ENCODE measurements at regions not wholly inside any gene's neighbourhood (a gene's known extent, or its start where the extent isn't known, plus 50 kb on each side); places are given as distances from the start of the nearest gene placed in this dataset.

DNA sequence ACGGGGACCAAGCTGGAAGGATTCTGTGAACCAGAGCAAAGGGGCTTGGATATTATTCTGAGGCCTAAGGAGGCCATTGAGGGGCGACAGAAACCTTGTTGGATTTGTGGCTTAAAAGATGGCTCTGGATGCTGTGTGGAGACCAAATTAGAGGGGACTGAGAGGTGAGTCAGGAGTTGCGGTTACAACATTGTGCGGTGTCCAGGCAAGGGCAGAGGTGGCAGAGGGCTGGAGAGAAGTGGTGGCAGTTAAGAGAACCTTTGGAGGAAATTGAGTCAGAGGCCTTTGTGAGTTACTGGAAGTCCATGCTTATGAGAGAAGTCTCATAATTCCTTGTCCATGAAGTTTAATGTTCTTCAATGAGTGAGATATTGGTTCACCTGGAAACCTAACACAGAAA, 143.2 kb downstream of the FAM43A start:
- DNase-seq: no peak
- Histone ChIP-seq H3K4me3 (no peak overlapping the region), H3K27me3 (no peaks in the 10 kb centered on the region), H3K36me3 (no peaks in the 10 kb centered on the region), H3K27ac (no peak overlapping the region), H3K4me1 (peaks cover 4 to 21% (median 17%) of the 10 kb centered on the region in 9 donors), H3K9me3 (no peaks in the 10 kb centered on the region)
- no peak for ATAC-seq
- TF ChIP-seq, protein P1, sequence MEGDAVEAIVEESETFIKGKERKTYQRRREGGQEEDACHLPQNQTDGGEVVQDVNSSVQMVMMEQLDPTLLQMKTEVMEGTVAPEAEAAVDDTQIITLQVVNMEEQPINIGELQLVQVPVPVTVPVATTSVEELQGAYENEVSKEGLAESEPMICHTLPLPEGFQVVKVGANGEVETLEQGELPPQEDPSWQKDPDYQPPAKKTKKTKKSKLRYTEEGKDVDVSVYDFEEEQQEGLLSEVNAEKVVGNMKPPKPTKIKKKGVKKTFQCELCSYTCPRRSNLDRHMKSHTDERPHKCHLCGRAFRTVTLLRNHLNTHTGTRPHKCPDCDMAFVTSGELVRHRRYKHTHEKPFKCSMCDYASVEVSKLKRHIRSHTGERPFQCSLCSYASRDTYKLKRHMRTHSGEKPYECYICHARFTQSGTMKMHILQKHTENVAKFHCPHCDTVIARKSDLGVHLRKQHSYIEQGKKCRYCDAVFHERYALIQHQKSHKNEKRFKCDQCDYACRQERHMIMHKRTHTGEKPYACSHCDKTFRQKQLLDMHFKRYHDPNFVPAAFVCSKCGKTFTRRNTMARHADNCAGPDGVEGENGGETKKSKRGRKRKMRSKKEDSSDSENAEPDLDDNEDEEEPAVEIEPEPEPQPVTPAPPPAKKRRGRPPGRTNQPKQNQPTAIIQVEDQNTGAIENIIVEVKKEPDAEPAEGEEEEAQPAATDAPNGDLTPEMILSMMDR (IDR thresholded peaks at IDR 0.05): no peak
- WGBS, 2 donors: 90 to 98% methylated on average over 4 of the region's 4 CpGs
- intact Hi-C loops (cut with DNase I): no loop called here

DNA sequence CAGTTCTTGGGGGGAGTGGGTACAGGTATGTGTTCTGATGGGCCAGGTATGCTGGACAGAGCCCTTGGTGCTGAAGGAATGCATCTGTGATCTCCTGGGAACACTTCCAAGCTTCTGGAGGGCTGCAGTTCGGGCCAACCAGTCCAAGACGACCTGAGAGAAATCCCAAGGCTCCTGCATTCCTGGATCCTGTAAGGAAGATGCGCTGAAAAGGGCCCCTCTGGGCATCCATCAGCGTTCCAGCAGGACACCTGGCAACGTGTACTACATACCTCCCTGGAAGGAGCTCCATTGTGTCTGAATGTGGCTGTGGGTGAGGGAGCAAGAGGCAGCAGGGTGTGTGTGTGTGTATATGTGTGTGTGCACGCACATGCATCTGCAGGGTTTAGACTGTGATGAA, 144.7 kb downstream of the FAM43A start:
- Histone ChIP-seq H3K4me1 (peaks cover 1 to 7% (median 3%) of the 10 kb centered on the region in 9 donors), H3K36me3 (no peaks in the 10 kb centered on the region), H3K4me3 (no peak overlapping the region), H3K27me3 (no peaks in the 10 kb centered on the region), H3K27ac (no peak overlapping the region), H3K9me3 (no peaks in the 10 kb centered on the region)
- 71 to 74% methylated on average over 6 of the region's 6 CpGs for WGBS, 2 donors
- DNase-seq (no peak), ATAC-seq (no peak)
- intact Hi-C loops (cut with DNase I): no loop called here
- TF ChIP-seq, protein P1 (IDR thresholded peaks at IDR 0.05): no peak

DNA sequence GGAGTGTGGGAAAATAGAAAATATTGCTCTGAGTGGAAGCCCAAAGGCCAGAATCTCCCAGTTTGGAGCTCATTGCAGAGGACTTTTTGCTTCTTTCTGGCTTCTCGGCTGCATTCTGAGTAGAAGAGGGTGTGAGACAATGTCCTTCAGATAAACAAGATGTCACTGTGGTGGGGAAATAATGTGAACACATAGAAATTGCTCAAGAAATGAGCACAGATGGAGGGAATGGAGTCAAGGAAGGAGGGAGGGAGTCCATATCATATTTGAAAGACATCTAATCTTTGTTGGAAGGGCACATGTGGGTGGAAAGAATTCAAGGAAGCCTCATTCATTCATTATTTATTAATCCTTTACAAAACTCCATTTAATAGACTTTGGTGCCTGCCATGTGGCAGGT, 145.3 kb downstream of the FAM43A start:
- ATAC-seq: no peak
- TF ChIP-seq, protein P1 (IDR thresholded peaks at IDR 0.05): no peak
- intact Hi-C loops (cut with DNase I): no loop called here
- DNase-seq: no peak
- Histone ChIP-seq H3K9me3 (no peaks in the 10 kb centered on the region), H3K36me3 (no peaks in the 10 kb centered on the region), H3K27me3 (no peaks in the 10 kb centered on the region), H3K4me3 (no peak overlapping the region), H3K27ac (no peak overlapping the region), H3K4me1 (peaks cover 0 to 1% (median 0%) of the 10 kb centered on the region in 9 donors)
- 96 to 97% methylated on average over 1 of the region's 1 CpG for WGBS, 2 donors

DNA sequence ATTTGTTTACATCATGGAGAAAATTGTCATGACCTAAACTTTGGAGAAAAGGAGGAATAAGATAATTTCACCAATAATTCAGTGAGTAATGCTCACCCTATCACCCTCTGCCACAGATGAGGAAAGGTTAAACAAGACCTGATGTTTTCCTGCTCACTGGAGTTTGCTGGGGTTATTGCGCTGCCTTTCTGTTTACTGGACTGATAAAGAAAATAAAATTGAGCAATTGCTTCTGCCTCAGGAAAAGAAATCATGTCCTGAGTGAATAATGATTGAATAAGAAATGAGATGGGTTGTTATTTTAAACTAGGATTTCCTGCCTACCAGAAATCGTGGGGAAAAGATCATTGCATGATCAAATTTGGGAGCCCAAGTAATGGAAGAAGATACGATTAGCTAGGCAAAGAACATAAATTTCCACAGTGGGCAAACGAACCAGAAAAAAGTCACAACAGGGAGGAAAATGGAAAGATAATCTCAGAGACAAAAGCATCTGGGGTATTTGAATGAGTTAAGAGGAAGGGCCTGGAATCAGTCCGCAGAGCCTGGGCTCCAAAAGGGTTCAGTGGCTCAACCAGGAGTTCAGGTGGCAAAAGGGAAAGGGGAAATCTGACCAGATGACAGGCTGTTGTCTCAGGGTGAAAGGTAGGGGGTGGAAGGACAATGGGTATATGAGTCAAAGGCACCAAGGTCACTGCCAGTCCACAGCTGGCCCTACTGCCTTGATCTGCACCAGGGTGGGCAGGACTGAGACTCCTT, 146.8 kb downstream of the FAM43A start:
- ATAC-seq: no peak
- Histone ChIP-seq H3K4me3 (no peak overlapping the region), H3K36me3 (no peaks in the 10 kb centered on the region), H3K27me3 (no peaks in the 10 kb centered on the region), H3K4me1 (no peaks in the 10 kb centered on the region), H3K9me3 (no peaks in the 10 kb centered on the region), H3K27ac (no peak overlapping the region)
- TF ChIP-seq, protein P1 (IDR thresholded peaks at IDR 0.05): no peak
- WGBS, 2 donors: 87 to 88% methylated on average over 5 of the region's 5 CpGs
- intact Hi-C loops (cut with DNase I): no loop called here
- DNase-seq: no peak

All from heart right ventricle (tissue), 16 donors.